Glomerular endothelial cell (primary cell): ENCODE measurements at regions not wholly inside any gene's neighbourhood (a gene's known extent, or its start where the extent isn't known, plus 50 kb on each side); places are given as distances from the start of the nearest gene placed in this dataset.

Experiments
- DNase-seq: peaks from one replicate; pipeline ENCODE4 v3.0.0-alpha.2; 2011; ENCODE audit warnings: low read depth, low spot score; ENCODE audit errors: extremely low read depth

DNA sequence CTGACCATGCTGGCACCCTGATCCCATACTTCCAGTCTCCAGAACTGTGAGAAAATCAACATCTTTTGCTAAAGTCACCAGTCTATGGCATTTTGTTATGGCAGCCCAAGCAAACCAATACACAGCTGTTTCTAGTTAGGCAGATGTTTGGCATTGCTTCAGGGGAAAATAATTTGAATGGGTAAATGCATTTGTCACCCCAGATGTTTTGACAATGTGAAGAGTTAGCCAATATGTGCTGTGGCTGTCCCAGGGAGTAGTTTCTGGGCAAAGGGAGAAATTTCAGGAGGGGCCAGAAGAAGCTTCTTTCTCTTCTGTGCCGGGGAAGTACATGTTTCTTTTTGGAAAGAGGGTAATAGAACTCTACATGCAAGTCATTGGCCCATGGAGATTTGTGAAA is 619.0 kb downstream of the SLC4A3 start:
- no peak for DNase-seq

DNA sequence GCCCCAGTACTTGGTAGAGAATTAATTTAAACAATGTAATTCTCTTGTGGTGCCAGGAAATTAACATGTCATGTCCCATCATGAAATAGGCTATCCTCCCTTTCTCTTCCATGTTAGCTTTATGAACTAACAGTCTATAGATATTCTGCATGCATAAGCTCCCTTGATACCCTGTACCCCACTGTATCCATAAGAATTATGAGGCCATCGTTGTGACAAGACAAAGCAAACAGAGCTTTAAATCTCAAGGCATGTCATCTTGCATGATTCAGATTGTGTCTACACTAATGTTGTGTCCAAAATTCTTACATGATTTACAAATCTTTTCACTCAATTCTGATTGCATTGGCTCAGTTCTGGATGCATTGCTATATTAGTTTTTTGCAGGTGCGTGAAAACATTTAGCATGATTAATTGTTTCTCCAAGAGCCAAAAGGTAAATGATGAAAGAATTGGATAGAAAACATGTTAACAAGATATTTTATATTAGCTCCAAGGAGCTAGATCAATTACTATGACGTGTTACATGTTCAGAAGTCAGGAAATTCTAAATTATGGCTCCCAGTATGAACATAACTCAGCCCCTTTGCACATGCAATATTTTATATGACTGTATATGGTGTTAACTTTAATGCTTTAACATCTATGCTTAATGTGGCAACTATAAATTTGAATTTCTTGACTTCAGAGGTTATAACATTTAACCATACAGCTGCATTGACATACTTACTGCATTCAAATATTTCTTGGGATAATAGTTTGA is 620.3 kb downstream of the SLC4A3 start:
- no peak for DNase-seq

DNA sequence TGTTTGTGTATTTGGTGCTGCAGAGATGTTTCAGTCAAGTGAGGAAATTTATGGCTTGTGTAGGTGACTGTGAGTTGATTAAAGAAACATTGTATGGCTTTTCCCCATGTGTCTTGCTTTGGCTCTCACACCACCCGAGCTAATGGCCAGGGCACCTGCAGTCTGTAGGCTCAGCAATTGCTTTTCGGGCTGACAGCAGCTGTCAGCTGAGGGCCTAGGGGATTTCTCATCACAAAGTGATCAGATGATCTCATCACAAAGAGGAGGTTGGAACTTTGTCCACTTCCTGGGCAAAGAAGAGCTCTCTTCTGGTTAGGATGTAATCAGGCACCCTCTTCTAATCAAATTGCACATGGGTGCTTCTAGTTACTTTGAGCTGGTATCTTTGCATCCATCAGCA is 632.2 kb downstream of the SLC4A3 start:
- no peak for DNase-seq

DNA sequence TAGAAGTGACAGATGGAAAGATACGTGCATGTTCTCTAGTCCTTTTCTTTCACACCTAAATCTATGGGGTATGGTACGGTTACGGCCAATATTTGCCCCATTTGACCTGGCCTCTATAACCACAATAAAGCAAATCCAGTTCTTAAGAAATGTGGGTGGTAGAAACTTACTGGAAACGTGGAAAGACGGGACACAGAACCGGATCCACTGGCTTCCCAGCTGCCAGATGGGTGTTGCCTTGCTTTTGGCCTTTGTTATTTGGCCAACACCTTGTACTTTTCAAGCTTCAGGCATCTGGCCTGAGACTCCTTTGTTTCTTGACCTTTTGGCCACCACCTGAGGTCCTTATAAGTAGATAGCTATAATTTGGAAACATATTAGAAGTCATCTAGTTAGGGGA is 635.9 kb downstream of the SLC4A3 start:
- DNase-seq, result no peak

DNA sequence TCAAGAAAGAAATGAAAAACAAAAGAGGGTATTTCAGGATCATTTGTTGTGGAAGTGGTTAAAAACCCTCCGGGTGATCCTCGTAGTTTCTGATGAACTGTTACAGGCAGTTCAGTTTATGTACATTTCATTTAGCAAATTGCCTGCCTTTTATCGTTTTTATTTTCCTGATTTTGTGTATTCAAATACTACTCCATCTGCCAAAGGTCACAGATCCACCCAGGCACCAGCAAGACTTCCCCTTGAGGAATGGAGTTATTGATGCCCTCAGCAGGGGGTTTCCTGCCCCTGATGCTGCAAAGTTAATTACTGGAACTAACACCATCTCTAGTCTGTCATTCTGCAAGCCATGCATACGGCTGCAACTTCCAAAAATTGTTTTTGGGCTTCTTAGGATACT is 641.9 kb downstream of the SLC4A3 start:
- no peak for DNase-seq

DNA sequence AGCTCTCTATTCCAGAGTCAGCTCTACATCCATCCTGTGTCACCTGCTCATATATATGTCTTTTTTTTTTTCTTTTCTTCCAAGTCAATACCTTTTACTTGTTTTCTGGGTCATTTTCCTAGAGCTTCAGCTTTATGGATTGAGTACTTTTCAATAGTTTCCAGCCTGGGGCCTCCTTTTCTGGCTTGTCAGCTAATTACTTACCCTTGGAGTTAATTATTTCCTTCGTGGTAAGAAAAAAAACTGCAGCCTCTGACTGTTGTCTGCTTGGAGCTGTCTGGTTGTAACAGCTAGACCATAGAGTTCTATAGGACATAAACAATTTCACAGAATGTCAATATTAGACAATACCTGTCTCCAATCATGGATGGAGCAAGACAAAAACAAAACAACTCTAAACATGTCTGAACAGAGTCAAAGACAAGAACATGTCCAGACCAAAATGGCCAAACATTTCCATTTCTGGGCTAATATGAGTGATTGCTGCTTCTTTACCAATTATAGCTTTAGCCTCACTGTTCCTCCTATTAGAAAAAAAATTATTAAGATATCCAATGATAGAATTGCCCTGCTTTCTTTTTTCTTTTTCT is 643.1 kb downstream of the SLC4A3 start:
- no peak for DNase-seq

DNA sequence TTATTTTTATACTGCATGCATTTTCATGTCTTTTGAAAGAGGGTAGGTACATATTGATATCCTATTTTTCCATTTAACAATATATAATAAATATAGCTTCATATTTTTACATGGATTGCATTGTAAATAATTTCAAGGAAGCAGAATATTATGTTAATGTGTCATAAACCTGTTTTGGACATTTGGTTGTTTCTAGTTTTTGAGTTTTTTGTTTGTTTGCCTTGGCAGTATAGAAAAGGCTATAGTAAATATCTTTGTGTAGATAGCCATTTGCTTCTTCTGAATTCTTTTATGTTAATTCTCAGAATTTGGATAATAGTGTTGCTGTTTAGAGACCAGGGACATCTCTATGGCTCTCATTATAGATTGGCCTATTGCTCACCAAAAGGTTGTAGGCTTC is 645.2 kb downstream of the SLC4A3 start:
- DNase-seq, result no peak

DNA sequence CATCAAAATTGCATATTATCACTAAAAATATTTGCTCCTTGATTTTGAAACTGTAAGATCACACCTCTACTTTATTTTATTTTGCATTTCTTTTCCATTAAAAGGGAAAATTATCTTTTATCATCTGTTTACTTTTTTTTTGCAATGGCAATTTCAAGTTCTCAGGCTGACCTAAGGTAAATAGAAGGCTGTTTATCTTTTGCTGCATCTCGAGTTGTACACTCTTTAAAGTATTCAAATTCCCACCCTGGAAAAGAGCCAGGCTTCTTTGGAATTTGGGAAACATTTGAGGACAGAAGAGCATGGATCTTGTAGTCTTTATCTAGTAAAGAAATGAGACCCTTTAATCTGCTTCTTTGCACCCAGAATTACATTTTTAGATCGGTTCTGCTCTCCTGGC is 645.7 kb downstream of the SLC4A3 start:
- no peak for DNase-seq

DNA sequence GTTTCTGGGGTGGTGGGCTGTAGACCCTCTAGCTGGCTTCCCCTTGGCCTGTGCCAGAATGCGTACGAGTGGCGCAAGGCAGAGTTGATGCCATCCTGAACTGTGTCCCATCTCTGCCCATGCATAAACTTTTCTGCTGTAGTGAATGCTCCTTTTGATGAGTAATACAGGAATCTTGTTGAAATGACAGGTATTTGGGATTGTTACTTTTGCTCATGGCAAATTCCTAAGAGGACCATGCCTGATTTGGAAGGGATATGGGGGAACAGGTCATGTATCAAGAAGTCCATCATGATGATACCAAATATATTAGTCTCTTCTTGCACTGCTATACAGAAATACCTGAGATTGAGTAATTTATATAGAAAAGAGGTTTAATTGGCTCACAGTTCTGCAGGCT is 648.0 kb downstream of the SLC4A3 start:
- DNase-seq, result no peak

DNA sequence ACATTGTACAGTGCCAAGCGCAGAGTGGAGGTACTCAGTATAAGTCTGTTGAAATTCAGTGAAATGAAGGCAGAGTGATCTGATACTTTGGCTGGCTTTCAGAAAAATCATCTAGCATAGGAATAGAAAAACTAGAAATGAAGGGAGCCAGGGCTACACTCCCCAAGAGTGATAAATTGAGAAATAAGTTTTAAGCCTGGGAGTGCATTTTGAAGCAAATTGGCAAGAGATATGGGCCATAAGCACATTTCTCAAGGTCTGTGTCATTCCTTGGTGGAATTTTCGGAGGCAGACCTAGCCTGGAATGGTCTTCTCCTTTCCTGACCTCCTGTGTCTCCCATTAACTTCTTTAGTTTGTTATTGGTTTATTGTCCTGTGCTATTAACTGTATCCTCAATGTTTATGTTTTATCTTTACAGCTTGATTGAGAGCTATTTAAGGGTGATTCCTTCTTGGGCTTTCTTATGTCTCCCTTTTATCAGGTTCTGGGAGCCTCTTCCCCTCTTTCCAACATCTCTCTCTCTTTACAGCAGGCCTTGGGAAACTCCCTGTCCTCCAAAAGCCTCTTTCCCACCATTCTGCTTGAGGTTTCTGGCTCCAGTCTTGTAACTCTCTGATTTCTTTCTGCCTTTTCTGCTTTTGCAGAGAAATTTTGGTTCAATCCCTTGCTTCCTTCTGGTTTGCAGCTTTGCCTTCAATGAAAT is 649.5 kb downstream of the SLC4A3 start:
- no peak for DNase-seq

DNA sequence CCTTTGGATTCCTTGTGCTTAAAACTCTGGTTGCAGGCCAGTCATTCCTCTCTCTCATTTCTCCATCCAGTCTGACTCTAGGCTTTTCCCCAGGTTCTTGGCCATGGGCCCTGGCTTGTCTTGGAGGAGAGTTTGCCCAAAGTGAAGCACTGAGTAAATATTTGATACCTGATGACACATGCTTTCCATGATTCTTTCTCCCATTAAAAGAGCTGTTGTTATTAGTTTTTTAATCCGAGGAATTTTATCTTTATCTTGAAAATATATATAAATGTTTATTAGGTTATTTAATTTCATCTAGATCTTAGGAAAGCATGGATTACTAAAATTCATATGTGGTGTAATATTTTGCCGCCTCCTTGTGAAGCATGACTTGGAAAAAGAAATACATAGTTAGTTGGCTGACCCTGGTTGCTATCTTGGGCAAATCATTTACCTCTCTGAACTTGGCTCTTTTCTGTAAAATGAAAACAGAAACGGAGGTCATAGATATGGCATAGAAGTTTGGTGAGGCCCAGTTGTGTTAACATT is 650.1 kb downstream of the SLC4A3 start:
- DNase-seq, result no peak

DNA sequence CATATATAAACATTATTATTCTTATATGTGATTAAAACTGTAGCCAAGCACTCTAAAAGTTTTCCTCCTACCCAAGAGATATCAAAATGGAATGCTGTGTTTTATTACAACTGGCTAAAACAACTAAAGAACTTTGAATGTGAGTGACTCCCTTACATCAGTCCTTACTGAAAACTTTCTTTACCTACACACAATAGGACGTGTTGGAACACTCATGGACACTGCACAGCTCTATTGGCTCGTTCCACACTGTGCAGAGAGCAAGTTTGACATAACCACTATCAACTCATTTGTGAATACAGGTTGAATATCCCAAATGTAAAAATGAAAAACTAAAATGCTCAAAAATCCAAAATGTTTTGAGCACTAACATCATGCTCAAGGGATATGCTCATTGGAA is 650.6 kb downstream of the SLC4A3 start:
- no peak for DNase-seq

DNA sequence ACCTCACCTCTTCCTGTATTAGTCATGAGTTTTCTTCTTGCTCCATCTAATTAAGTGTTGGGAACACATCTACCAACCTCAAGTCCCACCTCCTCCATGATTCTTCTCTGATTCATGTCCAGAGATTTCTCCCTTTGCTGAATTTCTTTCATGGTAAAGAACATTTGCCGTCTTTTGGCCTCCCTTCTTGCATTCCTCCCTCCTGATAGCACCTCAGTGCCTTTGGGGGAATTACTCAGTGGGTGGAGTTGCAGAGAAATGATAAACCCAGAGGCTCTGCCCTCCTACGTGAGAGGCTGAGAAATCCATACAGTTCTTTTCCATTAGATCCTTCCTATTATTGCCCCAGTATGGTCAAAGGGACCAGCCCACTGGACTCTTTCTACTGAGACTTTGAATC is 651.9 kb downstream of the SLC4A3 start:
- DNase-seq, result no peak

DNA sequence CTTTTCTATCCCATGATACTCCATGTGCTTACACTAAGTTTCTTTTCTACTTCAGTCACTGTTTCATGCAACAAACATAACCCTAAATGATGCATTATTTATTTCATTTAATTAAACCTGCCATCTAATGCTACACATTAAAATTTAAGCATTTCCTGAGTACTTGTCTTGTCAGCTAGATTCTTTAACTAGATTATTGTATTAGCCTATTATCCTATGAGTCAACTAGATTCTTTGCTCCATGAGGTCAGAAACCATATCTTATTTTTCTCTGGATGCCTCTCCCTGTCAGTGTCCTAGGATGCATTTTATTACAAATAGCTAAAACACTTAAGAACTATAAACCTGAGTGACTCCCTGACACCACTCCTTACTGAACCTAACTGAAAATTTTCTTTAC is 652.4 kb downstream of the SLC4A3 start:
- DNase-seq, result no peak

DNA sequence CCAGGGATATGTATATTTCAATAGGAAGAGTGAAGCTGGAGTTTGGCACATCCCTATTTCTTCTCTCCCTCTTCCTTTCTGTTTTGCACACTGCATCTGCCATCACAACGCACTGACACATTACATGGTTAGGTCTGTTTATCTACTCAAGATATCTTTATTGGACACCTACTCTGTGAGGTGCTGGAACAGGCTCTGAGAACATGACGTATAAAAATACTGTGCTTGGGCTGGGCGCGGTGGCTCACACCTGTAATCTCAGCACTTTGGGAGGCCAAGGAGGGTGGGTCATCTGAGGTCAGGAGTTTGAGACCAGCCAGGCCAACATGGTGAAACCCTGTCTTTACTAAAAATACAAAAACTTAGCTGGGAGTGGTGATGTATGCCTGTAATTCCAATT is 653.3 kb downstream of the SLC4A3 start:
- no peak for DNase-seq

DNA sequence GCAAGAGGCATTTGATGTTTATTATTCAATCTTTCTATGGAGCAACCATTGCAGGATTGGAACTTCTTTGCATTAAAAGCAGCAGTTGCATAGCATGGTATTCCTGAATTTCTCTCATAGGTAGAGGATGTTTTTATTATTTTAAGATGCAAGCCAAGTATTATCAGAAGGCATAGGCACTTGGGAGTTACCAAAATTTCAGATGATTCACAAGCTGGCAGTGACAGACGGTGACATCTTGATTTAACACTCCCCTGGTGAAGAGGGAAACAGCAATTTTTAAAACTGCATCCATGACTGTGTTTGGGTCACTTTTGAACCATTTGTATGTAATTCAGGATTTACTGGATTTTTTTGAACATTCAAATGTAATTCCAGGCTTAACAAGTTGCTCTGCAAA is 654.3 kb downstream of the SLC4A3 start:
- DNase-seq, result no peak

DNA sequence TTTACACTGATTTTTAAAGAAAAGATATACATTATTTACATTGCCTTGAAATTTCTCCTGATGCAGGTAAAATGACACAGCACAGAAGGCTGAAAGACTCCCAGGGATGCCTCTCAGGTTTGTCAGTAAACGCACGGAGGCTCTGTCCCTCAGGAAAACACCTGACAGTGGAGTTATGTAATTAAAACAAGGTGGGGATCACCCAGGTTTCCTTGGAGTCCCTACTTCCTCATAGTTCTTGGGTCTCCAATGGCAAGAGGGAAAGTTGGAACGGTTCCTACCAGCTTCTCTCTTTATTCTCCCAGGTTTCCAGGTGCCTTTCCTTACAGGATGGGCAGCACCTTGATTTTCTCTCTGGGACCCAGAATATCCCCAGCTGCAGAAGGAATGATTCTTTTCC is 654.8 kb downstream of the SLC4A3 start:
- no peak for DNase-seq

DNA sequence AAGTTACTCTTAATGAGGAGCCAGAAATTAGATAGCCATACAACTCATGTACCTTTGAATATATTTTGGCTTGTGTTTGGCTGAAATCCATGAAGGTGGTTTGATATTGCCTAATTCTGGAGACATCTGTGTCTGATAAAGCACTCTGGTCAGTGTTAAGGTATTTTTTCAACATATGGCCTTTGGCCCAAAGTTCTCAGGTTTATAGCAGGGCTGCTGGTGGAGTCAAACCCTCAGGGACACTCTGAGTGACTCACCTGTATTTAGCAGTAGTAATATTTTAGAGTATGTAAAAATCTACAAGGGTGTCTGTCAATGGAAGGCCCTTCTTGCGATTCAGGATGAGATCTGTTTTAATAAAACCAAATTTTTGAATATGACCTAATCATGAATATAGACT is 666.5 kb downstream of the SLC4A3 start:
- DNase-seq, result no peak

DNA sequence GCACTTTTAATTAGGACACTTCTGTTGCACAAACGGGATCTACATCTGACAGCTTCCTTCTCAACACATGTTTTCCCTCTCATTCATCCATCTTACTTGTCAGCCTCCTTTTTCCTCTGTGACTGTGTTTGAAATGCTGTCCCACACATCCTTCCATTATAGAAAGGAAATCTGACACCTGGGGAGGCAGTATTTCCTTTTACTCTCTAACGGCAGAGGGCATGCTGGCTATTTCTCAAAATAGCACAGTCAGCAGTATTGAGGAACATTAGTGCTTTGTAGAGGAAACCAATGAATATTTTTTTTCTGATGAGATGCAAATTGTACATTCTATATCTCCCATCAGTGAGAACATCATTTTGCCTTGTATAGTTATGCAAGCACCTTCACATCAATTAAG is 668.7 kb downstream of the SLC4A3 start:
- DNase-seq, result no peak

DNA sequence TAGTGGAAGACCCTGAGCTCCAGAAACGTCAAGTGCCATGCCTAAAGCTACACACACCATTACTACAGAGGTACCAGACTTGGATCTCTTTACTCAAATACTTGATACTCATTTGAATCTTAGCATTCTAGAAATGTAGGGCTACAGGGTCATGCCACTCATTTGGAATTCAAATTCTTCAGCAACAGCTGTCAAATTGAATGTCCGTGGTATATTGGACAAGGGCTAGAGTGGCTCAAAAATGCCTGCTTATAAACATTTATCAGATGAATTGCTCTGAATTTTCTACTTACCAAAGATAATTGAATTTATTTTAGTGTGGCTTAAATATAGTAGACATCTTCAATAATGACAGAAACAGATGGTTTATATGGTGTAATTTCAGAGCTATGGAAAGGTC is 669.7 kb downstream of the SLC4A3 start:
- DNase-seq, result no peak

DNA sequence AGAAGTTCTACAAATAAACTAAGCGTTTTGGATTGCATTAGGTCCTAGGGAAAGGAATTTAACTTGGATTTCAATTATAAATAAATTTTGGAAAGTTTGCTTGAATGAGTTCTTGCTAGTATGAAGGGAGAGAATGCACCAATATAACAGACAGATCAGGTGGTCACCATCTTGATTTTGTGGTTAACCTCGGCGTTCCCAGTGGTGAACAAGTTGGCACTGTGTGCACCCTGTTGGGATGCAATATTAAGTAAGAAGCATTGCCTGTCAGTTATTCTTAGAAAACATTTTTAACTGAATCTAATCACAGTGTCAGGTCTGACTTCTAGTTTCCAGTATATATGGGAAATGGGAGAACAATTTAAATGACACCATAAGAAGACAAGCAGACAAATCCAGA is 673.4 kb downstream of the SLC4A3 start:
- no peak for DNase-seq

DNA sequence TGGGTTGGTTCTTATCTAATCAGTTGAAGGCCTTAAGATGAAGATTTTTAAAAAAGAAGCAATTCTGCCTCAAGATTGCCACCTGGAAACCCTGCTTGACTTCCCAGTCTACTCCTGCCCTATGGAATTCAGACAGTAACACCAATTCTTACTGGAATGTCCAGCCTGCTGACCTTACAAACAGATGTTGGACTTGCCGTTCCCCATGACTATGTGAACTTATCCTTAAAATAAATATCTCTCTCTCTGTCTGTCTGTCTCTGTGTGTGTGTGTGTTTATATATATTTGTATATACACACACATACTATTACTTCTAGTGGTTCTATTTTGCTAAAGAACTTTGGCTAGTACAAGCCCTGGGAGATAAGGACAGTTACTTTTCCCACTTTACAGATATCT is 675.3 kb downstream of the SLC4A3 start:
- DNase-seq, result no peak
